ENCODE measurements at regions not wholly inside any gene's neighbourhood (a gene's known extent, or its start where the extent isn't known, plus 50 kb on each side); places are given as distances from the start of the nearest gene placed in this dataset.

- H3K36me3 Mint-ChIP-seq (ENCODE audit: insufficient read depth in 1 of 3, low read depth in 3 of 3), result no peaks in the 10 kb centered on the region
- no peaks in the 10 kb centered on the region for H3K79me1 ChIP-seq (ENCODE audit: insufficient read depth, low read depth, low read length, poor library complexity, severe bottlenecking)
- DNase-seq, result no peak
- no peak overlapping the region for H3K14ac ChIP-seq (ENCODE audit: insufficient read depth, low read length)
- no peak overlapping the region for H3K56ac ChIP-seq (ENCODE audit: insufficient read length, low read depth, low read length)
- no peak for TF ChIP-seq CTCF (conservative IDR thresholded peaks at IDR 0.05)
- H2BK120ac ChIP-seq (ENCODE audit: low read depth, low read length, poor library complexity, severe bottlenecking), result no peak overlapping the region
- no peak overlapping the region for H3K23ac ChIP-seq (ENCODE audit: insufficient read length, low read depth, low read length)
- H3K79me2 ChIP-seq (ENCODE audit: insufficient read depth, low read length), result no peaks in the 10 kb centered on the region
- H2BK15ac ChIP-seq (ENCODE audit: low read depth, low read length), result no peak overlapping the region
- WGBS (ENCODE audit: extremely low coverage, insufficient read length, low lambda C conversion rate), result no CpG with 5 or more reads among the region's 2 CpGs
- H2BK5ac ChIP-seq (ENCODE audit: insufficient read length, low read length), result no peak overlapping the region
- H4K8ac ChIP-seq (replicated peaks; ENCODE audit: insufficient read length, low read depth, low read length), result no peak overlapping the region
- no peak overlapping the region for H3T11ph ChIP-seq (ENCODE audit: low read length)
- no peak overlapping the region for H3K18ac ChIP-seq (ENCODE audit: insufficient read length, low read depth, low read length)
- H2BK12ac ChIP-seq (ENCODE audit: insufficient read length, low read depth, low read length), result no peak overlapping the region
- no peaks in the 10 kb centered on the region for H3K27me3 ChIP-seq (ENCODE audit: insufficient read depth, low read length)
- H3K9me3 Mint-ChIP-seq, result no peaks in the 10 kb centered on the region
- H3K23me2 ChIP-seq (ENCODE audit: insufficient read length, low read depth, low read length, poor library complexity, severe bottlenecking), result no peaks in the 10 kb centered on the region
- H2BK20ac ChIP-seq (ENCODE audit: low read depth, low read length, poor library complexity, severe bottlenecking), result no peak overlapping the region
- H3K9ac ChIP-seq (ENCODE audit: extremely low read depth, insufficient read length, low read length), result no peak overlapping the region
- peaks cover 1% of the 10 kb centered on the region; the same call in 1 of the 2 replicates for H3K27me3 Mint-ChIP-seq (ENCODE audit: low read depth)
- no peaks in the 10 kb centered on the region for H3K4me1 ChIP-seq (ENCODE audit: insufficient read depth, low read length)
- H4K91ac ChIP-seq (ENCODE audit: insufficient read length, low read depth, low read length), result no peak overlapping the region
- no peak overlapping the region for H2AK5ac ChIP-seq (ENCODE audit: insufficient read length, low read length)
- no peak overlapping the region for H3K4ac ChIP-seq (ENCODE audit: low read depth, low read length)
- H3K27ac ChIP-seq (ENCODE audit: insufficient read length, low read depth, low read length), result no peak overlapping the region
- no peak overlapping the region for H3K4me3 Mint-ChIP-seq
- H3K4me2 ChIP-seq (ENCODE audit: insufficient read depth, insufficient read length, low read length), result no peak overlapping the region
- H4K5ac ChIP-seq (ENCODE audit: insufficient read length, low read depth, low read length), result no peak overlapping the region
- H3K9me3 ChIP-seq (ENCODE audit: control insufficient read depth, low read depth, low read length), result no peaks in the 10 kb centered on the region
- peaks cover 9 to 13% of the 10 kb centered on the region in 2 experiments for H3K4me1 Mint-ChIP-seq
- no peak overlapping the region for H3K27ac Mint-ChIP-seq
- no peaks in the 10 kb centered on the region for H4K20me1 ChIP-seq (ENCODE audit: control insufficient read depth, insufficient read depth, insufficient read length)
- H2AFZ ChIP-seq (ENCODE audit: low read length), result no peak overlapping the region
Observed at GRCh38 chr13:24060993-24061392, 99.5 kb upstream of the SPATA13 start.
